HG02642 (cell line): ENCODE measurements at regions not wholly inside any gene's neighbourhood (a gene's known extent, or its start where the extent isn't known, plus 50 kb on each side); places are given as distances from the start of the nearest gene placed in this dataset.

Source experiments
- ATAC-seq: cut with Tn5 transposase; IDR thresholded peaks from one replicate; pipeline ENCODE4 v1.9.1; 2021; ENCODE audit warnings: mild to moderate bottlenecking; ENCODE audit not compliant: unreplicated experiment, poor library complexity

DNA sequence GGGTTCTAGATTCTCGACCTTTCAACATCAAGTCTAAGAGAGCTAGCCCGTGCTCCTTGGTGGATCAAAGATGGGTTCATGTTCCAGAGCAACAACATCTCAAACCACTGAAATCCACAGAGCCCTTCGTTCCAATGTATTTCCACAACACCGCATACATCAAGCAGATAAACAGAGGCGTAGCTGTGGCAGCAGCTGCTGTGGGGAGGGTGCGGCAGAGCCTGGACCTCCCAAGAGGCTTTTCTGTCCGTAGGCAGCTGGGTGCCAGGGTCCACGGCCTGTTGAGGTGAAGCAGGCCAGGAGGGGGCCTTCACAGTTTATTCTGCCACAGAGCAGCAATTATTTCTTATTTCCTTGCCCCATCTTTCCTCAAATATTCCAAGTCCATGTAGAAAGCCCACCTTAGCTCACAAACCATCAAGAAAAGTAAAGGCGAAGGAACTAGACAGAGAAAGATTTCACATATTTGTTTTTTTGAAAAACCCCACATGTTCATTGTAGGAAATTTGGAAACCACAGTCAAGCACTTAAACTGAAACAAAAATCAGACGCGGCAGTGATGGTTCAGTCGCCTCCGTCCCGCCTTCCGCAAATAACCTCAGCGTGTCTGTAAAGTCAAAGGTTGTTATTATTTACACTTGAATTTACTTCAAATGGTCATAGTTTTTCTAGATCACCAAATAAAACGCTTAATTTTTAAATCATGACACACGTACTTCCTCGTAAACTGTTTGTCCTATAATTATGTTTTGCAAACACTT lies 144.6 kb upstream of the FOXF1 start:
- no peak for ATAC-seq

DNA sequence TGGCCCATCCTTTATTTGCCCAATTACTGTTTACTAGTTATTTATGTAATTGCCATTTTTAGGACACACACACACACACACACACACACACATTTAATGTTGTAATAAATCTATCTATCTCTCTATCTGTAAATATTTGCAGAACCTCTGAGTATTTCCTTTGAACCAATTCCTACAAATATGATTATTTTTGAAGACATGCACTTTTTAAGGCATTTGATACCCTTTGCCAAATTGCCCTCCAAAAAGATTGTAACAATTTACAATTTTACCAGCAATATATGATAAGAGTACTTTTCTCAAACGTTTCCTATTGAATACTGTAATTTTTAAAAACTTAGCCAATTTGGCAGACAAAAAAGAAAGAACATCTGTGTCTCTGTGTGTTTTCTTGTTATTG lies 143.8 kb upstream of the FOXF1 start:
- no peak for ATAC-seq

DNA sequence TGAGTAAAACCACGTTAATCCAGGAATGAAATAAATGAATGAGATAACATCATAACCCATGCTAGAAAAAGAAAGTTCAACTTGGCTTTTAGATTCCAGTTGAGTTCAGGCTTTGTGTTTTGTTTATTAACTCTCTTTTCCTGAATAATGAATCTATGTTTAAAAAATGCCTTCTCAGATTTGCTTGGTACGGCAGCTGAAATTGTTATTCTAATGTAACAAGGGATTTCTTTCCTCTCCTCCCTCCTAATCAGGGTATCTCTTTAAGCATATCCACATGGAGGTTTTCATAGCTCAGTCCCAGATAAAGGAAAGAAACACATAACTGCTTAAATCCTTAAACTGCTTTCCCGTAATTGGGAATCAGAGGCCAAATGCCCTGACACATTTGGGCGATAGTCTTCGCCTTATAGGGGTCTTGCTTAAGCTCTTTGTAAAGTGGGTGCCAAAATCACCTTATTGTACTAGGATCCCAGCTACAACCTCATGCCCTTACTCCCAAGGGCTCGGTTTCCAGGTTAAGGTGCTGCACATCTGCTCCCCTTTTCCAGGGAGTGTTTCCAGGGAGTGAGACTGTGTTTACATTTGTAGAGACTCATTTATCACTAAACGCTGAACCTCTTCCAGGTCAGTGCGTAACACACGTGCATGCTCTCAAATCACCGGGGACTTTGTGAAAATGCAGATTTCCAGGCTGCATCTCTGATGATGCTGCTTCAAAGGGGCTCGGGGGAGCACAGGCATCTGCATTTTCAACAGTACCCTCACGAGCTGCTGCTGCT lies 142.8 kb upstream of the FOXF1 start:
- no peak for ATAC-seq

DNA sequence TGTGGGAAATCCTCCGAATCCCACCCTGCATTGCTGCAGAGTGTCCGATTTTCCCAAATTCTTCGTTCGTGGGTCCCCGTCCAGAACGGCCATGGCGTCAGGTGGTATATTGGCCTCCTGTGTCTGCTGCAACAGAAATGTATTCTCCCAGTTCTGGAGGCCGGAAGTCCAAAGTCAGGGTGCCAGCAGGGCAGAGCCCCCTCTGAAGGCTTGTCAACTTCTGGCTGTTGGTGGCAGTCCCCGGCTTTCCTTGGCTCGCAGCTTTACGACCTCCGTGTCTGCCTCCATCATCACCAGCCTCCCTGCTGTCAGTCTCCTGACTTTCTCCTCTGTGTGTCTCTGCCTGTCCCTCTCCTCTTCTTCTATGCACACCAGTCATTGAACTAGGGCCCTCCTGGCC lies 142.1 kb upstream of the FOXF1 start:
- ATAC-seq, result no peak

DNA sequence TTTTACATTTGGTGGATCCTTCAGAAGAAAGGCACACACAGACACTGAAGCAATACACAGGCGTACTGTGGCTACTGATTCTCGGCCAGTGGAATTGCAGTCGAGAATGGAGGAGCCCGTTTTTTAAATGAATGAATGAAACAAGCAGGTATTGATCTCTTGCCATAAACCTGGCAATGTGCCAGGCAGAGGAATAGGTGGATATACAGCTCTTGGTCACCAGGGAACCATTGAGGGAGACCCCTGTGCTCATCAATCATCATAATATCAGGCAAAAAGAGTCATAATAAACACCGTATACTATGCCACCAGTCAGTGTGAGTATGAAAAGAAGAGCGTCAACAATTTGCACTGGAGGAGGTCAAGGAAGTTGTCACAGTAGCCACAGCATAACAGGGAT lies 140.3 kb upstream of the FOXF1 start:
- no peak for ATAC-seq

DNA sequence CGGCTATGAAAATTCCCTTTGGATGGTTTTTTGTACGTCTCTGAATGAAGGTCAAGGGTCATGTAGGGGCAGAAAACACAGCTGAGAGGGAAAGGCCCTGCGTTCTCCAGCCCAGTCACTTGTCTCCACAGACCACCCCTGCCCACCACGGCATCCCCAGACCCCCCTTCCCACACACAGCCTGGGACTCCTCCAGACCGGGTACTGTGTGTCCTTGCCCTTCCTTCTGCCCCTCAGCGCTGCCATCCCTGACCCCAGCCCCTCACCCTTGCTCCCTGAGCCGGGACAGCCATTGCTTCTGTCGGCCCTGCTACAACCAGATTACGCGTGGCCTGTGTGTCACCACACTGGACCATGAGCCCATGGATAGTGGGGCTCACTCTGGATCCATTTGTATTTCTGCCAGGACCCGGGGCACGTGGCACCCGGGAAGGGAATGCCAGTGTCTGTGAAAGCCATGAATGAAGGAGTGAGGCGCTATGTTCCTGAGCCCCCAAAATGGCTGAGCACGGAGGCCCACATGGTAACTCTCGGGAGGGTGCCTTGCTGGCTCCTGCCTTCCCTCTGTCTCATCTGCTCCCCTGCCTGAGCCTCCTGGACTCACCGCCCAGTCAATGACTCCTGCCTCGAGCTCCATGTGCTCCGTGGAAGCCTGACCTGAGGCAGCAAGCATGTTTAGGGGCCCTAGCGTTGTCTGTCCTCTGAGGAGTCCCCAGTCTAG lies 139.1 kb upstream of the FOXF1 start:
- no peak for ATAC-seq

DNA sequence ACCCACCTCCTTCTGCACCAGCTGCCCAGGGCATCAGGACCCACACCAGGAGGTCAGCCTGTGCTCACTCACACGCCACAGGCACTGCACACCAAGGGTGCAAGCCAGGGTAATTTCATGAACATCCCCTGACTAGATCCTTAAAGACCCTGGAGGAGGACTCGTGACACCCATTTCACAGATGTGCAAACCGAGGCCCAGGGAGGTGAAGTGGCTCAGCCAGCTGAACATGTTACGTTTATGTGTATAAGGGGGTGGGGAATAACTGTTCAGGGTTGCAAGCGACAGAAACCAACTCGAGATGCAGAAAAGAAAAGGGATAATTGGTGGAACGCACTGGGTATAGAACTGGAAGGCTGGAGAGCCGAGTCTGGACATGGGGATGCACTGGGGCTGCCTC lies 138.1 kb upstream of the FOXF1 start:
- ATAC-seq, result no peak

DNA sequence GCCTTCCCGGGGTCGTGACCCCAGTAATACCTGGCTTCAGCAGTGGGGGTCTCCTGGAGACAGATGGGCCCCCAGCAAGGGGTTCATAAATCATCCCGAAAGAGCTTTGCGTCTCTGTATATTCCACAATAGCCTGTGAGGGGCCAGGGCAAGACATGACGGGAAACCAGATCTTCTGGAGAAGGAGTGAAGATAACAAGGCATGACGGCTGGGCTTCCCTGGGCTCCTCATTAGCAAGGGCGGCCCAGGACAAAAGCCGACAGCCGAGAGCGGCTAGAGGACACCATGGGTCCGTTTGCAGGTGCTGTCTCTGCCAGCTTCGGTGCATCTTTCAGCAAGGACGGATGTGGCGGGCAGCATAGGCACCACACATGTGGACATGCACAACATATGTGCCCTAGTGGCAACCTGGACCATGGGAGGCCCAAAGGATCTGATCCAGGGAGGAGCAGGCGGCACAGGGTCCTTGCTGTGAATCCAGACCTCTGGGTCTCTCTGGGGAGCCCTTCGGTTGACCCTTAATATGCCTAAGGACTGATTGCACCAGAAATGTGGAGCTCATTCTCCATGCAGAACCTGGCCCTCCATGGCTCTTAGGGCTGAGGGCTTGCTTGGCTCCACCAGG lies 136.9 kb upstream of the FOXF1 start:
- ATAC-seq, result no peak

DNA sequence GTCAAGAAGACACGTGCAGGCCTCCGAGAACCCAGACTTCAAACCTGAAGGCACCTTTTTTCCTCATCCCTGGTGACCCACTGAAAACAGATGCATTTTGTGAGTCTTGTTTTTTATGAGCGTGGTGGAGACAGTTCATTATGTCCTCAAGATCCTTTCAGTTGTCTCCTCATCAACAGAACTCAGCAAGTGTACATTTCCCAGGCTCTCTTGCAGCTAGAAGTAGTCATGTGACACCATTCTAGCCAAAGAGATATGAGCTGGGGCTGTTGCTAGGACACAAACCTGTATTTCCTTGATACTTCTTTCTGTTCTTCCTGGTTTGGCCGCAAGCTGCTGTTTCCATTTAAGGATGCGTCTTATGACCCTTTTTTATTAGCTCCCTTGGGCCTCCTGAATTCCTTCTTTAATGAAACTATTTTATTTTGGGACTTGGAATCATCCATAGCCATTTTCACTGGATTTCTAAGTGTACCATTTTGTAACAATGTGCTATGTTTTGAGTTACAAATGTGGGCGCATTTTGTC lies 135.7 kb upstream of the FOXF1 start:
- ATAC-seq, result no peak

DNA sequence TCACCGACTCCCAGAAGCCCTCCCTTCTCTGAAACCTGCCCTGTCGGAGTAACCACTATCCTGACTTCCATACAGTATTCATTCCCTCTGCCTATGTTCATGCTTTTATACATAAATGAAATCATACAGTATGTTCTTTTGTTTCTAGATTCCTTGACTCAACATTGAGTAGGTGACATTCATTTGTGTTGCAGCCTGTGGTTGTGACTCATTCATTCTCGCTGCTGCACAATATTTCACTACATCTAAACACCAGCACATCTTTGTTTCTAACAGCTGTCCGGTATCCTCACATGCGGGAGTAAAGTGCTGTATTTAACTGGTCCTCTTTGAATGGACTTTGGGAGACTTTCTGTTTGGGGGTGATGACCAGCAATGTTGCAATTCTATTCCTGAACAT lies 135.0 kb upstream of the FOXF1 start:
- ATAC-seq, result no peak

DNA sequence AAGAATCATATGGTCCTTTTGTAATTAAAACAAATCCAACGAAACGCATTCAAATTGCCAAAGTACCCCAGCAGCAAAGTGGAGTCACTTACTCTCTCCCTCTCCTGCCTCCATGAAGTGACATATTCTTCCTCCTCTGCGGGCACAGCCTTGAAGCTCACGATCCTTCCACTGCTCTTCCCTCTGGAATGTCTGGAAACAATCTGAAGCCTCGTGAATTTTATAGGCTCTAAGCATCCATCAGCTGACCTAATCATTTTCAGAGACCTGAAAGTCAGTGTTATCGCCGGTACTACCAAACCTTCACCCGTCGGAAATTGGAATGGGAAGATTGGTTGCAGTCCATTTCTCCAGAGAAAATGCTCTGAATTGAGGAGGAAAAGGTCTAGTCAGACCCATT lies 134.5 kb upstream of the FOXF1 start:
- ATAC-seq, result no peak

DNA sequence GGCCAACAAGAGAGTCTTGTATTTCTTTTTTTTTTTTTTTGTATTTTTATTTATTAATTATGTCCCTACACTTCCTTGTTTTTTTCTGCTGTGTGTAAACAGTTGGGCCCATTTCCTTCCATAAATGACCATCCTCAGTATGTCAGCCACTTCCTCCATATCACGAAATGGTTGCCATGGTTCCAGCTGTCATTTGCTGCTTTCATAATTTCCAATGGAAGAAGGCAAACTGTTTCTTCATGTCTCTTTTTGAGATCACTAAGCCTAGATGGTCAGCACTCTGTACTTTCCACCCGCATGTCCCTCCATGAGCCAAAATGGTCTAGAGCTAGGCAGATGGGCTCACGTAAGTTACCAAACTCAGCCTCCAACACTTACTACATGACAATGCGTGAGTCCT lies 133.5 kb upstream of the FOXF1 start:
- no peak for ATAC-seq

DNA sequence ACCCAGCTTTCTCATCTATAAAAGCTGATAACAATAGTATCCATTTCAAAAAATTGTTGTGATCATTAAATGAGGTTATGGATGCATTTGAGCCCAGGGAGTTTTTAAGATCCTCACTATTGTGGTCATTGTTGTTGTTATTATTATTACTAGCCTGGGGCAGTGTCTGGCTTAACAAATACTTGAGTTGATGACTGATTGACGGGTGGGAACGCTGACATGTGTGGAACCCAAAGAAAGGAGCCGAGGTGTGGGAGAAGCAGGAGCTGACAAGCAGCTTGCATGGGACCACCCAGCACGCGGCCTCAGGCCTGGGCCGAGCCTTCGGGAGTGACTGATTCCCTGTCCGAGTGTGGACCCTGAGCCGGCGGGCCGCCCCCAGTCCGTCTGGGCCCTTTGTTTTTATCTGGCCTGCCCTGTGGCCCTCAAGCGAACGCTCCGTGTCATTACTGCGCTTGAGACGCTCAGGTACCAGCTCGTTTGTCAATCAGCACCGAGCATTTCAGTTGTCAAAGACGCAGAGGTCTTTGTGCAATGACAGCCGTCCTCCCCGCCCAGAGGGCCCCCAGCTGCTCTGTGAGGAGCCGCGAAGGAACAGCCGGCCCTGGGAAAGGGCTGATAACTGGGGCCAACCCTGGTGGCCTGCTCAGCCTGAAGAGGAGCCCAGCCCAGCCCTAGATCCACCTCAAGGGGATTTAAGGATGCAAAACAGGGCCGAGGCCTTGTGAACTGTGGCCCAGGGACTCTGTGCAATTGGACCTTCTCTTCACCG lies 132.9 kb upstream of the FOXF1 start:
- ATAC-seq, result no peak

DNA sequence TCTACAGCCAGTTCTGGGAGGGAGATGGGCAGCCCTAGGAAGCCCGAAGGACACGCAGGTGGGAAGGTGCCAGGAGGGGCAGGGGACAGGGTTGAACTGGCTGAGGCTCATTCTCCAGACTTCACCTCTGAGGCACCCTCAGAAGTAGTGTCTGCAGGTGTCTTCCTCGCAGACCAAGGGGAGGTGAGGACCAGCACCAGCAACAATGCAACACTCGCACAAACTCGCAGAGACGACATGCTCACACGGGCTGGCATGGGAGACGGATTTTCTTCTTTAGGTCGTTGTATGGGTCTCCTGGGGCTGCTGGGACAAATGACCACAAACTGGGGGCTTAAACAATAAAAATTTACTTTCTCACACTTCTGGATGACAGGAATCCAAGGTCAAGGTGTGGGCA lies 132.2 kb upstream of the FOXF1 start:
- no peak for ATAC-seq

DNA sequence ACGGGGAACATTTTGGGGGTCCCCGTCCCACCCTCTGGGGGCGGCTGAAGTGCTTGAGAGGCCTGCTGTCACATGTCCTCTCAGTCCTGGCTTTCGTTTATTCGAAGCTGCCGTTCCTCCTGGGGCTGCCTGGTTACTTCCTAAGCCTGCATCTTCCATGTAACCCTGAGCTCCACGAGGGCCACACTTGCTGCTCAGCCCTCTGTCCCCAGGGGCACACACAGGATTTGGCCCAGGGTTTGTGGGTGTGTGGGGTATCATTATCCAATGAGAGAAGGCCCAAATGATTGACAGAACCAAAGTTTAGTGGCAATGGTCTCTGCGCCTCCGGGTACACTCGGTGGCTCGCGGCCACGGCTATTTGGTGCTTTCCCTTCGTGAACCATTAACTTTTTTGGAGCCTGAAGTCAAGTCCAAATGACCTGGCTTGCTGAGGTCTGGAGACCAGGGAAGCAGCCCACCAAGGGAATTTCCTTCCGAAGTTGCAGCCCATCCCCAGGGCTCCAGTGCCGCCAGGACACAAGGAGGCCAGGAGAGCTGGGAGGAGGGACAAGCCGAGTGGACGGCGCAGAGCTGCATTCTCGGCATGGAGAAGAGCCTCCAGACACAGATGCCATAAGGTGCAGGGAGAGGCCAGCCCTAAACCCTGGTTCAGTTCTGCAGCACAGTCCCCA lies 131.4 kb upstream of the FOXF1 start:
- no peak for ATAC-seq

DNA sequence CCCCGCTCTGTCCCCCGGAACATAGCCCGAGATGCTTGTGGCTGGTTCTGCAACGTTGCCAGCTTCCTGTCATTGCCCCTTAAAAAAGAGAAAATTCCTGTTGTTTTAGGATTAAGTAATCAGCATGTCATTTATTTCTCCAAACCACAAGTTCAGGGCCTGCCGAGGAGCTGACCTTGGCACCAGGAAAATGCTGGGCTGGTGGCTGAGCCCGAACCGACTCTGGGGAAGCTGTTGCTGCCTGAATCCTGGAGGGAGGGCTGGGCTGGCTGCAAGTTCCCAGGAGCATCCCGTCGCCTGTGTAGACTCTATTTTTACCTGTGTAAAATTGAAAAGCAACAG lies 130.9 kb upstream of the FOXF1 start:
- no peak for ATAC-seq

DNA sequence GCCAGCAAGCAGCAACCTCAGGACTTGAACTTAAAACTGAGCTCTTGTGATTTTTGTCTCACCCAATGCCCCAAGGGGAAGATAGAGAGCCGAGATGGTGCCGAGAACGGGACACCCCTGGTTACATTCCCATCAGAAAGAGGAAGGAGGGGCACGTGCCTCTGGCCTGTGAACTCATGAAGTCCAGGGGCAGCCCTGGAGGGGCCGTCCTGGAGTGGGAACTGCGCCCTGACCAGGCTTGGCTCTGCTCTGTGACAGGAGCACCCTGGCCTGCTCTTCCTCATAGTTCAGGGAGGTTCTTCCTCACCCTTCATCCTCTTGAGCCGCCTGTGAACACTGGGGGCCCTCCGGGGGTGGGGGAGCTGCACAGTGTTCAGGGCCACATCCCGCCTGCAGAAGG lies 130.3 kb upstream of the FOXF1 start:
- no peak for ATAC-seq

DNA sequence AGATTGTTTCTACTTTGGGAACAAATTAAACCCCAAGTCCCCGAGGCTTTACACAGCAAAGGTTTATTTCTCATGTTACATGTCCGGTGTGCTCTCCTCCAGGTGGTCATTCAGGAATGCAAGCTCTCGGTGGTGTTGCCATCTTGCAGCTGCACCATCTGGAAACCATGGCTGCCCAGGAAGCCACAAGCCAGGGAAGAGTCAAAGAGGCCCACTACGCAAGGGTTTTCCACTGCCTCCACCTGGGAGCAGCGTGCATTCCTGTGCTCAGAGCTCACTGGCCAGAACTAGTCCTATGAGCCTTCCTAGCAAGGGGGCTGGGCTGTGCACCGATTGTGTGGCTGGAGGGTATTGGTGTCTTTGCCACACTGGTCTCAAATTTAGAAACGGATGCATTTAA lies 128.8 kb upstream of the FOXF1 start:
- ATAC-seq, result no peak

DNA sequence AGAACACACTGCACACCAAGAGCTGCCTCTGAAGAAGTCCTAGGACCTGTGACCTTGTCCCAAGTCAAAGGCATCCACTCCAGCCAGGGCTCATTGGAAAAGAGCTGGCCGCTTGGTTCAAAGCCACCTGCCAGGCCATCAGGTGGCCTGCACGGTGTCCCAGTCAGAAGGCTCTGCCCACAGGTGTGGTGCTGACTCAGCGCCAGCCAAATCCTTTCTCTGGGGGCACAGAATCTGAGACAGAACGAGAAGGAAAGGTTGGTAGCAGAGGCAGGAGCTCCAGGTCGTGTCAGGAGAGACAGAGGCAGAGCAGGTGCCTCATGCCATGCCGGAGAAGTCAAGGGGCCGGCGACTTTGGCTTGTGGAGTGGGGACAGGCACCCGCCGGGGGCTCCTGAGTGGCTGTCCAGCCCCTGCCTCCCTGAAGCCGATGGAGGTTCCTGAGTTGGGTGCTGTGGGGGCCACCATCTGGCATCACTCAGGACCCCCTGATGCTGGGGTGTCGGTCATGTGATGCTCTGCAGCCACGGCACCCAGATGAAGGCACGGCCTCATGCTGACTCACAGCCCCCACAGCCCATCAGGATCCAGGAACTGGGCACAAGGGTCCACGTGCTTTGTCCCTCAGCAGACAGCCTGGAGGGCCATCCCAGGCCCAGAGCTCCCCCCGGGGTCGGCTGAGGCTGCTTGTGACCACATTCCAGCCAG lies 128.1 kb upstream of the FOXF1 start:
- no peak for ATAC-seq
